Neural cell (in vitro differentiated cells): ENCODE measurements at regions not wholly inside any gene's neighbourhood (a gene's known extent, or its start where the extent isn't known, plus 50 kb on each side); places are given as distances from the start of the nearest gene placed in this dataset.

ENCODE experiments used
- EZH2 ChIP-seq: fragments of 200-600, 300-800 bp; shearing (Covaris generic), sonication (generic); IDR thresholded peaks from 2 replicates; pipeline ENCODE4 v1.6.1; 2014; ENCODE audit warnings: antibody characterized with exemption, low read length, borderline replicate concordance, mild to moderate bottlenecking; ENCODE audit not compliant: insufficient read depth, poor library complexity, severe bottlenecking
- TAF1 ChIP-seq: IDR thresholded peaks from 2 replicates; pipeline ENCODE4 v1.6.1; 2012; ENCODE audit warnings: low read depth
- TF ChIP-seq, protein P1 (sequence below): fragments of 450-650 bp; IDR thresholded peaks from 2 replicates; pipeline ENCODE4 v1.5.1; 2014; ENCODE audit warnings: antibody characterized with exemption, mild to moderate bottlenecking, moderate library complexity; ENCODE audit not compliant: poor library complexity, severe bottlenecking

DNA sequence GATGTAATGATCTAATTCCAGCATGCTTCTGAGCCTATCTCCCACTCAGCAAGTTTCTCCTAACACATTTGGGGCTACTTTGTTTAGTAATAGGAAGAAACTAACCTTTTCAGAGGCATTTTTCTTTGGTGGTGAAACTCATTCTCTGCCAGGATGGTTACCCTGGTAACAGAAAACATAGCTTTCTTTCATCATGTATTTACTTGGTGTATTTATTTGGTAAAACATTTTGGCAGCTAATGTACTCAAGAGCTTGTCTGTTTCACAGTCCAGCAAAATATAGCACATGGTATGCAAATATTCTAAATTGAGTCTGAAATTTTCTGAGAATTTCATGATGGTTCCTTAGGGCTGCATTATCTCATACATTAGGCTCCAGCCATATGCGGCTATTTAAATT, 100.0 kb downstream of the SLC35B3 start:
- TF ChIP-seq, protein P1, sequence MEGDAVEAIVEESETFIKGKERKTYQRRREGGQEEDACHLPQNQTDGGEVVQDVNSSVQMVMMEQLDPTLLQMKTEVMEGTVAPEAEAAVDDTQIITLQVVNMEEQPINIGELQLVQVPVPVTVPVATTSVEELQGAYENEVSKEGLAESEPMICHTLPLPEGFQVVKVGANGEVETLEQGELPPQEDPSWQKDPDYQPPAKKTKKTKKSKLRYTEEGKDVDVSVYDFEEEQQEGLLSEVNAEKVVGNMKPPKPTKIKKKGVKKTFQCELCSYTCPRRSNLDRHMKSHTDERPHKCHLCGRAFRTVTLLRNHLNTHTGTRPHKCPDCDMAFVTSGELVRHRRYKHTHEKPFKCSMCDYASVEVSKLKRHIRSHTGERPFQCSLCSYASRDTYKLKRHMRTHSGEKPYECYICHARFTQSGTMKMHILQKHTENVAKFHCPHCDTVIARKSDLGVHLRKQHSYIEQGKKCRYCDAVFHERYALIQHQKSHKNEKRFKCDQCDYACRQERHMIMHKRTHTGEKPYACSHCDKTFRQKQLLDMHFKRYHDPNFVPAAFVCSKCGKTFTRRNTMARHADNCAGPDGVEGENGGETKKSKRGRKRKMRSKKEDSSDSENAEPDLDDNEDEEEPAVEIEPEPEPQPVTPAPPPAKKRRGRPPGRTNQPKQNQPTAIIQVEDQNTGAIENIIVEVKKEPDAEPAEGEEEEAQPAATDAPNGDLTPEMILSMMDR = no peak
- no peak for TF ChIP-seq TAF1
- no peak for TF ChIP-seq EZH2
